ENCODE measurements at regions not wholly inside any gene's neighbourhood (a gene's known extent, or its start where the extent isn't known, plus 50 kb on each side); places are given as distances from the start of the nearest gene placed in this dataset.
"Not testable (repeated sequence)": the region's sequence is repeated elsewhere in the genome, so short reads cannot be mapped to it uniquely, and the experiment has no call there.

GRCh38 chr9:108762348-108763055, 93.3 kb downstream of the ACTL7B start:
- DNase-seq = no peak

DNA sequence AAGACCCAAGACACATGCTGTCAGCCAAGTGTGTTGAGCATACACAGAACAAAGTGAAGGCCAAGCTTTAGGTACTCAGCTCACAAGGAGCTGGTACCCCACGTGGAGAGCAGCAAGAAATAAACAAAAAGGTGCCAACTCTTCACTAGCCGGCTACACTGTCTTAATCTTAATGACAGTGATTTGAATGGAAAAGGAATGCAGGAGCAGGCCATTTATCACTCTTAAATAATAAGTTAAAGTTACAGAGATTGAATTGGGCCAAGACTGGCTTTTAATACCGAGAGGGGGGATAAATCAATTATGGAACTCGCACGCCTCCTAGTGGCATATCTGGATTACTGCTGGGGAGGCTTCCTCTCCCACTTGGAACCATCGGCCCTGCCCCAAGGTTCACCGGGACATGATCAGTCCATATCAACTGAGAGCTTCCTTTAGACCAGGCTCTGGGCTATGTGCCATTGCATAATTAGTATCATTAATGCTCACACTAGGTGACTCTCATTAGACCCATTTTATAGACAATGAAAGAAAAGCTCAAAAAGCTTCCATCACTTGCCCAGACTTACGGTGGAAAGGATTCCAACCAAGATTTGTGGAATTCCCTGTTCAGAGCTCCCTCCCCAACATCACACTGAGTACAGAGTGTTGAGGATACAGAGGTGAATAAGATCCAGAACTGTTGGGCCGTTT, 94.0 kb downstream of the ACTL7B start:
- DNase-seq = peak; percentile 61 to 70

DNA sequence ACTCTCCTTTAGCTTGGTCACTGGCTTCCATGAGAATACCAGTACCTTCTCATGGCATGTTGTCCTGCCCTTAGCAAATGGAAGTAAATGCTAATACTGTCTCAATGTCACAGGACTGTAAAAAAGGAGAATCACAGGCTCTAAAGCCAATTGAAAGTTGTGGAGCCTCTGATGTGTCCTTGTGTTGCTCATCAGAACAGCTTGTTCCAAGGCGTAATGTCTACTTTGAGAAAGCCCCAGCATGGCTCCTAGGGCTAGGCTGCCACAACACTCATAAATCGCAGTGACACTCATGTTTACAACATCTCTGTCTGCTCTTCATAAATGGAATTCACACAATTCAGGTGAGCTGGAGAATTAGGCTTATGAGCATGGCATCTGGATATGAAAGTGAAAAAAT, 94.9 kb downstream of the ACTL7B start:
- DNase-seq = no peak

DNA sequence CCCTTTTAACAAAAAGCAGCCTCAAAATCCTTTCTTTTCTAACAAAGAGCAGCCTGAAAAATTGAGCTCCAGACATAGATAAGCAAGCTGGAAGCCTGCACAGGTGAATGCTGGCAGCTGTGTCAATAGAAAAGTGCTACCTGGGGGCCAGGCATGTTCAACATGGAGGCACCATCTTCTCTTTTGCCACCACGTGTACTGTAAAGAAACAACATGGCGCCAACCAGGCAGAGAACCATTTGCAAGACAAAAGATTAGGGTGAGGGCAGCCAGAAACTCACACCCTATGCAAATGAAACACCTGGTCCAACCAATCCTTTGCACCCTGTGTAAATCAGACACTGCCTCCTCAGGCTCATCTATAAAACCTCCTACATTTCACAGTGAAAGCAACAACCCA, 96.0 kb downstream of the ACTL7B start:
- DNase-seq = no peak

- no peak for DNase-seq
Observed at GRCh38 chr9:108759399-108759798, 96.4 kb downstream of the ACTL7B start.

DNA sequence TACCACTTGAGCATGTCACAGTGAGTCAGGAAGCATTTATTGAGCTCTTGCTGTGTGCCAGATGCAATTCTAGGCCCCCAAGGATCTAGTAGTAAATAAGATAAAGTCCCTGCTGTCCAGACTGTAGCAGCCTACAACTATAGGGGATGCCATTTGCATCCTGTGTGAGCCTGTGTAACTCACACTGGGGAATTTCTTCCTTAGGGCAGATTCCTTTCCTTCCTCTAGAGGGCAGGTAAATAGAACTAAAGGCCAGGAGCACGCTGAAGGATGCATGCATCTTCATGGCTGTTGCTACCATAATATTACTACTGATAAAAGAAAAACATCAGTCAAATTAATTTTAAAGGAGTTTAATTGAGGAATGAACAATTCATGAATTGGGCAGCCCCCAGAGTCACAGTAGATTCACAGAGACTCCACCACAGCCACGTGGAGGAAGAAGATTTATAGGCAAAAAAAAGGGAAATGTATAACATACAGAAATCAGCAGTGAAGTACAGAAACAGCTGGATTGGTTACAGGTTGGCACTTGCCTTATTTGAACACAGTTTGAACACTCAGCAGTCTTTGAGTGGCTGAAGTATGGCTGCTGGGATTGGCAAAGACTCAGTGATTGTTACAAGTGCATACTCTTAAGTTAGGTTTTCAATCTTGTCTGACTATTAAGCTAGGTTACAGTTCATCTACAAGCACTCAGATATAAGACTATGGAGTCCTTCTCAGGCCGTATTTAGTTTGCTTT, 98.9 kb downstream of the ACTL7B start:
- DNase-seq = peak in 1 of 2 experiments; percentile 3

GRCh38 chr9:108755979-108756378, 99.8 kb downstream of the ACTL7B start:
- no peak for DNase-seq

DNA sequence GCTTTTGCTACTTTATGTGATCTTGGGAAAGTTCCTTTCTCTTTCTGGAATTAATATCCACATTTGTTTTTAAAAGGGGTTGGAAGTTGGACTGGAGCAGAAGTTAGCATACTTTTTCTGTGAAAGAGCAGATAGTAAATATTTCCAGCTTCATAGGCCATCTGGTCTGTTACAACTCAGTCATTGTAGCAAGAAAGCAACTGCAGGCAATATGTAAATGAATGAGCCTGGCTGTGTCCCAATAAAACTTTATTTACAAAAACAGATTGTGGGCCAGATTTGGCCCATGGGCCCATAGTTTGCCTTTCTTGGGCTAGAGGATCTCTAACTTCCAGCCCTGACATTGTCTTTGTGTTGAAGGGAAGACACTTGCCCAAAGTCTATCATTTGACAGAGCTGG, 104.4 kb downstream of the ACTL7B start:
- no peak for DNase-seq

DNA sequence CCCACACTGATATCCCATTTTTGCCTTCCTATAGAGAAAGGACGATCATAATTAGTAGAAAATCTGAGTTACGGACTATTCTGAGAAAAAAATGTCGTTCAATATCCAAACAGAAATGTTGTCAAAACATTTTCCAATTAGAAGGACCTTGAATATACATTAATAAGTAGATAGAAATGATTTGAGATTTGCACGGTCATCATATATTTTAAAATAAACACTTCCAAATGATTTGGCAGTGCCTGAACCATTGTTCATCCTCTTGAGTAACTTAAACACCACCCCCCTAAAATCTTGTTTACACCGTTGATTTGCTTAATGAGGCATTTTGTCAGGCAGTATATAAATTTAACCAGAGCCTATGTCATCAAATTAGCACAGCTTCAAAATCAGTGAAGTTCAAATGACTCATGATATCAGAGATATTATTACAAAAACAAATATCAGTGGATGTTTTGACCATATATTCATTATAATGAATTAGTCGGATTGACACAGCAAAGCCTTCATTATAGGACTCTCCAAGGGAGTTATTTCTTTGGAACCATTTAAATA, 105.0 kb downstream of the ACTL7B start:
- DNase-seq = no peak

- no peak for DNase-seq
Observed at GRCh38 chr9:108748776-108749175, 107.0 kb downstream of the ACTL7B start.

- no peak for DNase-seq
Observed at GRCh38 chr9:108746864-108747263, 108.9 kb downstream of the ACTL7B start.

DNA sequence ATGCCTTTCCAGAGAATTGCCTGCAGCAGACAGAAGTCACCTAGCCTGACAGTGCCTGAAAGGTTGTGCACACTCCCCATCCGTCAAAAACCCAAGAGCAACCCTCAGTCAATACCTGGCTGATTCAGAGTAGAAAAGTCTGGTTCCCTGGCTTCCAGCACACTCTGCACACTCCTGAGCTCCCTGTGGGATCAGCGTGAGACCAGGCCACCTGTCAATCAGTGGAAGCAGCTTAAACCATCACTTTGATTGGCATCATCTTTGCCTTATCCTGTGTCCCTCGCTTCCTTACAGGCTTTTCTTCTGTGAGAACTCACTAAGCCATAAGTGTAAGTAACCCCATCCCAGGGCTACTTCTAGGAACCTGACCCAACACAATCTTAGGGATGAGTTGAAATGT, 109.8 kb downstream of the ACTL7B start:
- DNase-seq = no peak

DNA sequence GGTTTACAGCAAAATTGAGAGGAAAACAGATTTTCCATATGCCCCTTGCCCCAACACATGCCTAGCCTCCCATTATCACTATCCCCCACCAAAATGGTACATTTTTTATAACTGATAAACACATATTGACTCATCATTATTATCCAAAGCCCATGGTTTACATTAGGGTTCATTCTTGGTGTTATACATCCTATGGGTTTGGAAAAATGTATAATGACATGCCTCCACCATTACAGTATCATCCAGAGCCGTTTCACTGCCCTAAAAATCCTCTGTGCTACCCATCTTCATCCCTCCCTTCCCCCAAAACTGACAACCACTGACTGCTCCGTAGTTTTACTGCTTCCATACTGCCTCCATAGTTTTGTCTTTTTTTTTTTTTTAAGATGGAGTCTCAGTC, 111.1 kb downstream of the ACTL7B start:
- DNase-seq = no peak

GRCh38 chr9:108743901-108744371, 111.8 kb downstream of the ACTL7B start:
- no peak for DNase-seq

DNA sequence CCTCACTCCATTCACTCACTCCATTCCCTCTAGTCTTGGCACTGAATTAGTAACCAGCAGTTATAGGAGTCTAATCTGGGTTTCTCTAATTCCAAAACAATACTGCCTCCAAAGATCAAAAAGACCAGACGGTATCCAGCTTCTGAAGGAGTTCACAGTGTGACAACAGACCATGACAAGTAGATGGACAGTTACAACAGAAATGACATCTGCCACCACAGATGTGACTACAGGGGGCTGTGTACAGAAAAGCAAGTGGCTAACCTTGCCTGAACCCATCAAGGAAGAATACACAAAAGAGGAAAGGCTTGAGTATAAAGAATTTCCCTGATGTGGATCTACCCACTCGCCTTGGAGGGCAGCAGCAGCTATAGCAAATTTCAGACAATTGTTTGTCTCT, 112.4 kb downstream of the ACTL7B start:
- DNase-seq = no peak

DNA sequence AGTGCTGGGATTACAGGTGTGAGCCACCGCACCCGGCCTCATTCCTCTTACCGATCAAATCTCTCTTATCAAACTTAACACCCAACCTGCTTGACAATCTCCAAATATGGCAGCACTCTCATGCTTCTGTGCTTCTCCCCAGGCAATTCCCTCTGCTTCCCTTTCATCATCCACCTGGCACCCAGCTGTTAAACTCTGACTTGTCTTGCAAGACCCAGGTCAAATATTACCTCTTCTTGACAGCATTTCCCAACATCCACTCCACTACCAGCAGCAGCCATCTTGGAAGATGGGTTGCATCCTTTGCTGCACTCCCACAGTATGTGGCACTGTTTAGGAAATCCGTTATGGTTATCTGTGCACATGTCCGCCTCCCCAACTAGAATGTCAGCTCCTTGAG, 113.6 kb downstream of the ACTL7B start:
- no peak for DNase-seq

GRCh38 chr9:108731292-108731691, 124.5 kb downstream of the ACTL7B start:
- not testable (repeated sequence) for DNase-seq

DNA sequence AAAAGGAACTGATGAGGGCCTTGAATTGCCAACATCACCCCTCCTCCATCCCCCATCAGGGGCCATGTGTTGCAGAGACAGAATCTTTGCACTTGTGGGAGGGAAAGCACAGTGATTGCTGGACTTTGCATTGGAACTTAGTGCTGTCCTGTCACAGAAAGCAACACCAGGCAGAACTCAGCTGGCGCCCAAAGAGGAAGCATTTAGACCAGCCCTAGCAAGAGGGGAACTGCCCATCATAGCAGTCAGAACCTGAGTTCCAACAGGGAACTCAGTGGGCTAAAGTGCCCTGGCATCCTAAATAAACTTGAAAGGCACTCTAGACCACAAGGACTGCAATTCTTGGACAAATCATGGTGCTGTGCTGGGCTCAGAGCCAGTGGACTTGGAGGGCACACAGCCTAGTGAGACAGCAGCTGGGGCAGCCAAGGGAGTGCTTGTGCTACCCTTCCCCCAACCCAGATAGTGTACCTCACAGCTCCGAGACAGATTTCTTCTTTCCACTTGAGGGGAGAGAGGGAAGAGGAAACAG, 128.1 kb downstream of the ACTL7B start:
- peak in 1 of 2 experiments; percentile 10 for DNase-seq

DNA sequence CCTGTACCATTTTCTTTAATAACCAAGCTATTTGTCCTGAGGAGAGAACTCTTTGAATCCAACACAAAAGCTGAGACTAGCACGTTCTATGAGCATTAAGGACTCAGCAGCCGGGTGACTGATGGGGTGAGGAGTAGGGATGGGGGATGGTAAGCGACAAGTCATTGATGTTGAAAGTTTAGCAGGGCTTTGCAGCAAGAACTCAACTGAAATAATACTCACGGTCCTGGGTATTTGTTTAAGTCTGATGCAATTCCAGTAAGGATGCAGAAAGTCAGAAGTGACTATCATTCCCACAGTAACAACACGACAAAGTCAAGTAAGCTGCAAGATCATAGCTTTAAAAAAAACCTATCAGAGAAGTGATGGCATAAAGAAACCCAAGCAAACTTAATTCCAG, 131.1 kb downstream of the ACTL7B start:
- no peak for DNase-seq

DNA sequence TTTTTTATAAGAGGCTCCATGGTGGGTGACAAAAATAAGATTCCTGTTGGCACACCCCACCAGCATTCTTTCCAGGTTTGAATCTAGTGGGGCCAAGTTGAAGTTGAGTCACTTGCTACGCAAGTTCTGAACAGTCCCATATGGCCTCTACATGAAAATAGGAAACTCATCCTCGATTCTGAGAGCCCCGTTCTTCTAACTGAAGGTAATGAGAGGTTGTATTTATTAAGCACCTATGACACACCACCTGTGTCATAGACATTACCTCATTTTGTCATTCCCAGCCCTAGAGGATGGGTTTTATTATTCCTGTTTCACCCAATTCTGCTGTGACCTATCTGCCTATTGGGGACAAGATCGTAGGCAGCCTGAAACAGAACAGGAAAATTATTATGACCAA, 131.7 kb downstream of the ACTL7B start:
- no peak for DNase-seq

GRCh38 chr9:108722396-108722795, 133.4 kb downstream of the ACTL7B start:
- no peak for DNase-seq

GRCh38 chr9:108720191-108720642, 135.6 kb downstream of the ACTL7B start:
- DNase-seq = no peak

DNA sequence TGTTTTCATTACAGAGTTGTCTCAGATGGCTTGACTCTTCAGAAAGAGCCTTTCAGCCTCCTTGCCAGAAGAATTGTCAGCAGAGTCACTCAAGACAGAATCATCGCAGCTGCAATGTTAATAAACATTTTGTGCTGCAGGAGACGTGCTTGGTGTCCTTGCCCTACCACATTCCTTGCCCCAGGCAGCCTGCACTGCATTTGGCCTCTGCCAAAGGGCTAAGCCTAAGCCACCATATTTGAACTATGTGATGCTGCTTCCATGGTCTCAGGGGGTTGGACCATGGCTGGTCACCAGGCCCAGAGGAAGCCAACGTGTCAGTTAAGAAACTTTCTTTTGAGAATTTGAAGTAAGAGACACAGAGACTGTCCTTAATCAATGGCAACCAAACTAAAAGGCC, 145.4 kb downstream of the ACTL7B start:
- no peak for DNase-seq

Measured in Kasumi-1 (cell line).